ENCODE measurements at regions not wholly inside any gene's neighbourhood (a gene's known extent, or its start where the extent isn't known, plus 50 kb on each side); places are given as distances from the start of the nearest gene placed in this dataset.

DNA sequence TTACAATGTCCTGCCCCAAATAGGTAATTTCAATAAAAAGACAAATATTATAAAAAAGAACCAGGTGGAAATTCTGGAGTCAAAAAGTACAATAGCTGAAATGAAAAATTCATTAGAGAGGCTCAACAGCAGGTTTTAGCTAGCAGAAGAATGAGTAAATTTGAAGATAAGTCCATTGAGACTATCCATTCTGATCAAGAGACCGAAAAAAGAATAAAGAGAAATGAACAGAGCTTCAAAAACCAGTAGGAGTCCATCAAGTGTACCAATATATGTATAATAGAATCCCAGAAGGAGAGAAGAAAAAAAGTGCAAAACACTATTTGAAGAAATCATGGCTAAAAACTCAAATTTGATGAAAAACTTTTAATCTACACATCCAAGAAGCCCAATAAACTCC, 60.5 kb upstream of the POMGNT2 start:
- TF ChIP-seq EZH2 (IDR thresholded peaks at IDR 0.05; ENCODE audit: low read length, unreplicated experiment) (no peak), CTCF (conservative IDR thresholded peaks at IDR 0.05; ENCODE audit: low read depth, low read length) (no peak)
